HL-60/S4 treated with phorbol 12-myristate 13-acetate at 8.2 ng/mL for 4 days and 3 days (cell line): ENCODE measurements at regions not wholly inside any gene's neighbourhood (a gene's known extent, or its start where the extent isn't known, plus 50 kb on each side); places are given as distances from the start of the nearest gene placed in this dataset.
"Not testable (repeated sequence)": the region's sequence is repeated elsewhere in the genome, so short reads cannot be mapped to it uniquely, and the experiment has no call there.

ENCODE experiments used
- in situ Hi-C: fragments of 300-500 bp; cut with MboI; formaldehyde crosslinking; loops from 2 replicates; pipeline ENCODE4 v1.15.0; 2022; ENCODE audit warnings: low sequenced_read_pairs

- in situ Hi-C loops: no loop called here
Observed at GRCh38 chr14:38973083-38973700, 129.8 kb downstream of the SEC23A start.

GRCh38 chr14:38972511-38972910 is 130.5 kb downstream of the SEC23A start:
- in situ Hi-C loops: no loop called here

DNA sequence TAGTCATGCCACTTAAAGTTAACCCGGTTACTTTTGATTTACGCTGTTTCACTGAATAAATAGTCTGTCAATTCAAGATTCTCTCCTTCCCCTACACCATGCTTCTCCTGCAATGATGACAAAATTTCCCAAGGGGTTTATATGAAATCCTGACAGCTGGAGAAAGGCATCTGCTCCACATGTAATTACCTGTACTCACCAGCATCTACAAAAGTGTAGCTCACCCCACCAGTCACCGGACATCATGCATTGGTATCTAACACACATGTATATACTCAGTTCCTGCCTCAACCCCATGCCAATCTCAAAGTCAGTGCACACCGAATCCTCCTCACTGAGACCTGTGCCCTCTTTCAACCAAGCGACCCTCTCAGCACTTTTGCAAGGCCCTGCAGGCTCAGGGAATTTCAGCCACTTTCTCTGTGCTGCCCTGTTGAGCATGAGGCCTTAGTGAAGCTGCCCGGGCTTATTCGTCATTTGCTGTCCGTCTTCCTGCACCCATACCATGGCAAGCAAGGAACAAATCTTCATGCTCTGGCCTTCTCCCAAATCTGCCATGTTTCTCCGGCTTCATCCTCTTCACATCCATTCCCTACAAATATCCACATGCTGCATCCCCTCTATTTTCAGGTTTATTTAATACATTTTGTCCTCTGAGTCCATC is 131.6 kb downstream of the SEC23A start:
- in situ Hi-C loops: no loop called here

DNA sequence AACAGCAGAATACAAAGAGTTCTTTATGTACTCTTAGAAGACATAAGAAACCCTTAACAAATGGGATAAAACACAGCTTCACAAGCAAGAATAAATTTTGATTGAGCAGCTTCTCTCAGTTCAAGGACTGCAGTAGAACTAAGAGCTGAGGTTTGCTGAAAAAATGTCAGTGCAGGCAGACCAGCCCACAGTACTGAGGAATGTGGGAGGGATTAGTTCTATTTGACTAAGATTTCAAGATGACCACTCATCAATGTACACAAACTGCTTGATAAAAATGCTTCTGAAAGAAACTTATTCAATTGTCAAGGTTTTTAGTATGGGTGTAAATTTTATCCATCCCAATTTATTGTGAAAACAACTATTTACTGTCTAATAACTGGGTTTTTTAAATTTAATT is 138.4 kb downstream of the SEC23A start:
- in situ Hi-C loops: no loop called here

DNA sequence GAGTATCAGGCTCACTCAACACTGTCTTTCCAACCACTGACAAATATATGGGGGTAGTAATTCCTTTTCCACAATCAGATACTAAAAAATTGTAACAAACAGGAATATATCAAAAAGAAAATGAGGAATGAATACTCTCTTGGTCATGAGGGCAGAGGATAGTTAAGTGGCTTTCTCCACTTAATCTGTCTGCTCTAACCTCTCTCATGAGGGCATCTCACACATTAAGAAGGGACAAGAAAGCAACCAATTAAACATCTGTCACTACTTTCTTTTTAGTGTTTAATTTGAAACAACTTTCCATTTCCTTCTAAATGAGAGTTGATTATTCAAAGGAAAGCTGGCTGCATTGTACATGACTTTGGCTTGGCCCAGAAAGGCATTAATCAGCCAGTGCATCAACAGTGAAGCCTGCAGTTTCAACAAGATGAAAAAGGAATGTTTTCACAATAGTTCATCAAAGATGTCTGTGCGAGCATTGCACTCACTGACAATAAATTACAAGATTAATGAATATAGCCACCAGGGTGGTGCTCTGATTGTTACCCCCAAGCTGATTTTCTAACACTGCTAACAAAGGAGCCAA is 142.0 kb downstream of the SEC23A start:
- in situ Hi-C loops: no loop called here

DNA sequence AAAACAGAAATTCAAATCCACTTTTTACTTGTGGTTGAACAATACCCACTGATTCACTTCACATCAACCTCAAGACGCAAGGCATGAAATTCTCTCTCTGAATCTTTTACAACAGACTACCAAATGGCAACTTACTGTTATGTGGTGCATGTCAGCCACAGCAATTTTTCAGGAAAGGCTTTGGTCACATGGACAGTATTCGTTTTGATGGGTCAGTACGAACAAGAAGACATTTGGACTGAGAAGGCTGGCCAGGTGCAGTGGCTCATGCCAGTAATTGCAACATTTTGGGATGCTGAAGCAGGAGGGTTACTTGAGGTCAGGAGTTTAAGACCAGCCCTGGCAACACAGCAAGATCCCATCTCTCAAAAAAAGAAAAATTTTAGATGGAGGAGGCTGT is 144.0 kb downstream of the SEC23A start:
- in situ Hi-C loops: no loop called here

- in situ Hi-C loops: no loop called here
Observed at GRCh38 chr14:38958589-38958988, 144.4 kb downstream of the SEC23A start.

DNA sequence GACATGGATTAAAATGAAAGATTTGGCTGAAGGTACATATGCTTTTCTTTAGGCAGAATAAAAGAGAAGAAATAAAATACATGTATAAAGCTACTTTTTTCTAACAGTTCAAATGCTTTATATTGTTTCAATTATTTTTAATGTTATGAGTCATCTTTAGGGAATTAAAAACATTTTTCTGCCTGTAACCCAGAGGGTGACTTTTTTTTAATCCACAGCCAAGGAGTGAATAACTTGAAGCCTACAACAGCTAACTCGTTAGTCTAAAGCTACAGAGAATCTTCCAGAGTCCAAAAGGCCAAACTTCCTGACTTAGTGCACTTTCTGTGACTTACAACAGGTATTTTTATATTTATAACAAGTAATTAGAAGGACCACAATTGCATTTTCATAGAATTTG is 151.6 kb downstream of the SEC23A start:
- in situ Hi-C loops: no loop called here

GRCh38 chr14:38950676-38951075 is 152.4 kb downstream of the SEC23A start:
- in situ Hi-C loops: no loop called here

- in situ Hi-C loops: no loop called here
Observed at GRCh38 chr14:38948576-38948975, 154.5 kb downstream of the SEC23A start.

DNA sequence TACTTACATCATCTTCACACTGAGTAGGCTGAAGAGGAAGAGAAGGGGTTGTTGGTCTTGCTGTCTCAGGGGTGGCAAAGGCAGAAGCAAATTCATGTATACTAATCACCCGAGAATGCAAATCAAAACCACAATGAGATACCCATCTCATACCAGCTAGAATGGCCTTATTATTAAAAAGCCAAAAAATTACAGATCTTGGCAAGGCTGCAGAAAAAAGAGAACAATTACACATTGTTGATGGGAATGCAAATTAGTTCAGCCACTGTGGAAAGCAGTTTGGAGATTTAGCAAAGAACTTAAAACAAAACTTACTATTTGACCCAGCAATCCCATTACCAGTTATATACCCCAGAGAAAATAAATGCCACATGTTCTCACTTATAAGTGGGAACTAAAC is 154.9 kb downstream of the SEC23A start:
- in situ Hi-C loops: no loop called here

DNA sequence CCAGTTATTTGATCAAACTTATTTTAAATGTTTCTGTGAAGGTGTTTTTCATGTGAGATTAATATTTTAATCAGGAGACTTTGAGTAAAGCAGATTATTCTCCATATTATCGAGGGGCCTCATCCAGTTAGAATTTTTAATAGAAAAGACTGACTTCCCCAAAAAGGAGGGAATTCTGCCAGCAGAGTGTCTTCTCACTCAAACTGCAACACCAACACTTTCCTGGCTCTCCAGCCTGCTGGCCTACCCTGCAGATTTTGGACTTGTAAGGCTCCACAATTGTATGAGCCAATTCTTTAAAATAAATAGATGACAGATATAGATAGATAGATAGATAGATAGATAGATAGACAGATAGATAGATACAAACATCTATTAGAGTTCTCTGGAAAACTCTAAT is 155.7 kb downstream of the SEC23A start:
- in situ Hi-C loops: no loop called here

DNA sequence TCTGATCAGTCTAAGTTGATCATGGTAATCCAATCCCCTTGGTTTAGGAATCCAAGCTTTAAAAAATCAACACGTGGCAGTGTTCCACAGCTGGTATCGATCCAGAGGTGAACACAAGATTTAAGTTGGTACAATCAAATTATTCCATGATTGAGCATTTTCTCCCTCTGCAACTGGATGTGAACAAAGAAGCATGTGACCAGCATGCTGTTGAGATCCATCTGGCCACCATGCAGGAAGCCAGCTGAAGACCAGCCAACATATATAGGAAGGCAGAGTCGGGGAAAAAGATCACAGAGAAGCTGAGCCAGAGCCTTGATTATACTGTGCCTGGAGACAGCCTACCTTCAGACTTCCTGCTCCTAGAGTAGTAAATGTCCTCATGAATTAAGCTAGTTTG is 158.3 kb downstream of the SEC23A start:
- in situ Hi-C loops: no loop called here

DNA sequence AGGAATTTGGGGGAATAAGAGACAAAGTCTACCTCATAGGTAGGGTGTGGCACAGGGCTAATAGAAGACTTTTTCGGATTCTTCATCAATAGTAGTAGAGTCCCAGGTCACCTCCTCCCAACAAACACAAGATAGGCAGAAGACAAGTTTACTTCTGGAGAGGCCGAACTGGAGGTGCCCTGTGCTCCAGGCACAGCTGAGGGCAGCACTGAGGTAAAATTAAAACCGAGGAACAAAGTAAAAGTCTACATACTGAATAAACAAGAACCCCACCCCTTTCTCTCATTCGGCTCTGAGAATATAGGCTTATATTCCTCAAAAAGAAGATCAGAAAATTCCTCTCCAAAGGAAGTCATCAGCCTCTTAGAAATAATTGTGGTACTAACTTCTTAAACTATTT is 161.5 kb downstream of the SEC23A start:
- in situ Hi-C loops: no loop called here

GRCh38 chr14:38932653-38933000 is 170.4 kb downstream of the SEC23A start:
- in situ Hi-C loops: not testable (repeated sequence)

DNA sequence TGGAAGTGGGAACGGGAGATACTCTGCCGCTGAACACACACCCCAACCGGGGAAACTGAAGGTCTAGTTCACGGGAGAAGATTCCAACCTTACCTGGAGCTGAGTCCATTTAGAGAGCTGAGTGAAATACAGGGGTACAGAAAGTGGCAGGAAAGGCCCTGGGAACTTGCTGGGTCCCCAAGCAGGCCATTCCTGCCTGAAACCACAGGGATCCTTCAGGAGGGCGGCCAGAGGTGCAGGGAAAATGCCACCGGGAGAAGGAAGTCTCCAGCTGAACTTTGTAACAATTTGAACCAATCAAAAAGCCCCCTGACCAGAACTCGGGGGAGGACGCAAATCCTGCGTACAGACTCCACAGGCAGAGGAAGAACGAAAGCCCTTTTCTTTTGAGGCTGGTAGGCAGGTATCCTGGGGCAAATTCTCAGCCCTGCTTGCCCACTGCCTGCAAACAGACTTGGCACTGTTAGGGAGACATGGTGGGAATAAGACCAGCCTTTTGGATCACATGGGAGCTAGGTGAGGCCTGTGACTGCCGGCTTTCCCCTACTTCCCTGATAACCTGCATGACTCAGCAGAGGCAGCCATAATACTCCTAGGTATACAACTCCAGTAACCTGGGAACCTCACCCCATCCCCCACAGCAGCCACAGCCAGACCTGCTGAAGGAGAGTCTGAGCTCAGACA is 170.9 kb downstream of the SEC23A start:
- in situ Hi-C loops: no loop called here

DNA sequence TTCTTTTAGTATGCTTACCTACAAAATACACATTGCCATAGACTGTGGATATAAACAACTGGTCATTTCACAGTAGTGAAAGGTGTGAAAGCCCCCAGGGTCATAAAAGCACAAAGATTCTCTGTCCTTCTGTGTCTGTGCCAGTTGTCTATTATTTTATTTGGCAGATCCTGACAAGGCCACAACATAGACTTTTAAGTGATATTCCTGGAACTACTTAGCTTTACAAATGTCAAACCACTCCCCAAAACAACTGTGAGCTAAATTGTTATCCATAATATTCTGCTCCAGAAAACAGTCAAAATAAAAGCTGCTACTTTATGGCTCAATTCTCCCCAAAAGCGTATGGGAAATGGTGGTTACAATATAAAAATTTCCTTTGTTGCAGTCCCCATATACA is 172.1 kb downstream of the SEC23A start:
- in situ Hi-C loops: no loop called here

- in situ Hi-C loops: no loop called here
Observed at GRCh38 chr14:38930022-38930421, 173.0 kb downstream of the SEC23A start.

DNA sequence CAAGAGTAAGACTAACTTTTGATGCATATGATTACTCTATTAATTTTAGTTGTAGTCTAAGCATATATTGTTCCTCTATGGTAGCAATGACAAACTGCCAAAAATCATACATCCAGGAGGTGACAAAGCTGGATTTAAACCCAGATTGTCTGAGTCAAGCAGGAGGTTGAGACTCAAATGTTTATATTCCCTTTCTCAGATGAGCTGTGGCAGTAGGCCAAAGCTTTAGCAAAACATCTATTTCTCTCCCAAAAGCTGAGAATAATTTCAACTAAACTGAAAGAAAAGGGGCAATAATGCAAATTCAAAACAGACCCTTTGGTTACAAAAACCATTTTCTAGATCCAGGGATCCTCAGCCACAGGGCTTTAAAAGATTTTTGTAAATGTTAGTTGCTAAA is 173.6 kb downstream of the SEC23A start:
- in situ Hi-C loops: no loop called here

DNA sequence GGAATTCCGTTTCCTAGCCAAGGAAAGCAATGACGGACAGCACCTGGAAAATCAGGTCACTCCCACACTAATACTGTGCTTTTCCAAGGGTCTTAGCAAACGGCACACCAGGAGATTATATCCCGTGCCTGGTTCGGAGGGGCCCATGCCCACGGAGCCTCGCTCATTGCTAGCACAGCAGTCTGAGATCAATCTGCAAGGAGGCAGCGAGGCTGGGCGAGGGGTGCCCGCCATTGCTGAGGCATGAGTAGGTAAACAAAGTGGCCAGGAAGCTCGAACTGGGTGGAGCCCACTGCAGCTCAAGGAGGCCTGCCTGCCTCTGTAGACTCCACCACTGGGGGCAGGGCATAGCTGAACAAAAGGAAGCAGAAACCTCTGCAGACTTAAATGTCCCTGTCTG is 181.1 kb downstream of the SEC23A start:
- in situ Hi-C loops: not testable (repeated sequence)

DNA sequence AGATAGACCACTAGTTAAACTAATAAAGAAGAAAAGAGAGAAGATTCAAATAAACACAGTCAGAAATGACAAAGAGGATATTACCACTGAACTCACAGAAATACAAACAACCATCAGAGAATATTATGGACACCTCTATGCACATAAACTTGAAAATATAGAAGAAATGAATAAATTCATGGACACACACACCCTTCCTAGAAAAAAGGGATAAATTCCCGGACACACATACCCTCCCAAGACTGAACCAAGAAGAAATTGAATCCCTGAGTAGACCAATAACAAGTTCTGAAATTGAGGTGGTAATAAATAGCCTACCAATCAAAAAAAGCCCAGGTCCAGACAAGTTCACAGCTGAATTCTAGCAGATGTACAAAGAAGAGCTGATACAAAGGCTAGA is 187.9 kb downstream of the SEC23A start:
- in situ Hi-C loops: no loop called here

- in situ Hi-C loops: no loop called here
Observed at GRCh38 chr14:38910092-38910491, 192.9 kb downstream of the SEC23A start.
